GM12878 (cell line): ENCODE measurements at regions not wholly inside any gene's neighbourhood (a gene's known extent, or its start where the extent isn't known, plus 50 kb on each side); places are given as distances from the start of the nearest gene placed in this dataset.
"Not testable (repeated sequence)": the region's sequence is repeated elsewhere in the genome, so short reads cannot be mapped to it uniquely, and the experiment has no call there.

Source experiments
- ATAC-seq: fragments of 200-7000 bp; cut with Tn5 transposase; 3 replicates; pipeline ENCODE4 v1.9.1; 2020; ENCODE audit warnings: mild to moderate bottlenecking, moderate library complexity
- BruUV-seq: library from RNA; stranded (reverse); fragments of 400-500 nt; replicated peaks from 2 replicates; lab custom pipeline; 2021; lab: Mats Ljungman, UMichigan
- CTCF ChIA-PET: fragments of 300-600 bp; sonication (Branson Sonifier 250); formaldehyde crosslinking; extraction: SDS; loops from one replicate; lab custom pipeline; 2021; ENCODE audit warnings: inconsistent platforms; lab: Yijun Ruan, JAX
- POLR2A ChIA-PET: fragments of 350-600 bp; formaldehyde crosslinking; extraction: SDS; loops from one replicate; lab custom pipeline; 2021; ENCODE audit warnings: inconsistent platforms; lab: Charles Lee
- RAD21 ChIA-PET: fragments of 300-600 bp; sonication (Branson Sonifier 250); formaldehyde crosslinking; loops from one replicate; lab custom pipeline; 2023; ENCODE audit warnings: antibody characterized with exemption; ENCODE audit not compliant: unreplicated experiment; lab: Charles Lee
- SMC1A ChIA-PET: fragments of 300-600 bp; sonication (Branson Sonifier 250); formaldehyde crosslinking; loops from one replicate; lab custom pipeline; 2023; ENCODE audit not compliant: unreplicated experiment, uncharacterized antibody; lab: Charles Lee
- DNase-seq: peaks from one replicate; pipeline ENCODE4 v3.0.0-alpha.2; 2011; ENCODE audit warnings: low read depth, low spot score
- FAIRE-seq: peaks from 3 replicates; lab custom pipeline; 2011; peaks lifted over from hg19 to GRCh38; lab: Jason Lieb, UNC
- H2AFZ ChIP-seq: 2 replicates; pipeline ENCODE4 v1.6.0; 2011; ENCODE audit warnings: low read depth, low read length, control low read depth; ENCODE audit not compliant: control insufficient read depth
- H3K27ac ChIP-seq: 2 replicates; pipeline ENCODE4 v1.5.1; 2011; ENCODE audit warnings: control low read depth; ENCODE audit not compliant: control insufficient read depth, insufficient read depth
- H3K27me3 ChIP-seq, 2 experiments: replicated peaks in 1 of 2; 2 replicates each; pipeline versions ENCODE4 v1.6.0 to v1.6.1; 2011; ENCODE audit warnings: low read length in 1 of 2; ENCODE audit not compliant: control insufficient read depth in 2 of 2, insufficient read depth in 2 of 2
- H3K36me3 ChIP-seq, 2 experiments: 2 replicates each; pipeline ENCODE4 v1.5.1; 2011; ENCODE audit warnings: low read length in 1 of 2; ENCODE audit not compliant: control insufficient read depth in 2 of 2, insufficient read depth in 2 of 2
- H3K4me1 ChIP-seq: 2 replicates; pipeline ENCODE4 v1.6.1; 2011; ENCODE audit warnings: mild to moderate bottlenecking, low read length, moderate library complexity, mixed read lengths; ENCODE audit not compliant: control insufficient read depth, insufficient read depth
- H3K4me2 ChIP-seq: 2 replicates; pipeline ENCODE4 v1.6.0; 2011; ENCODE audit warnings: control low read depth; ENCODE audit not compliant: control insufficient read depth, insufficient read depth
- H3K4me3 ChIP-seq: fragments of 200-600 bp; sonication (generic); 2 replicates; pipeline ENCODE4 v1.5.1; 2016
- H3K79me2 ChIP-seq: 2 replicates; pipeline ENCODE4 v1.6.0; 2011; ENCODE audit warnings: low read length; ENCODE audit not compliant: control insufficient read depth, insufficient read depth
- H3K9ac ChIP-seq: 2 replicates; pipeline ENCODE4 v1.8.0; 2011; ENCODE audit warnings: low read length, control low read depth, mixed read lengths; ENCODE audit not compliant: control insufficient read depth, insufficient read depth
- H3K9me3 ChIP-seq: replicated peaks from 3 replicates; pipeline ENCODE4 v1.5.1; 2011; ENCODE audit warnings: mild to moderate bottlenecking, low read length; ENCODE audit not compliant: control insufficient read depth, insufficient read depth
- H4K20me1 ChIP-seq: 2 replicates; pipeline ENCODE4 v1.6.0; 2011; ENCODE audit not compliant: control insufficient read depth, insufficient read depth
- ASH2L ChIP-seq: fragments of 300-600, 200-600 bp; sonication (generic); IDR thresholded peaks from 2 replicates; pipeline ENCODE4 v1.6.1; 2017; ENCODE audit warnings: low read depth, mild to moderate bottlenecking, borderline replicate concordance
- IKZF2 ChIP-seq, 2 experiments: fragments of 450-650 bp; IDR thresholded peaks; 2 replicates each; pipeline ENCODE4 v1.6.1; 2017; ENCODE audit warnings: mild to moderate bottlenecking in 2 of 2, moderate library complexity in 2 of 2
- LARP7 ChIP-seq: fragments of 450-650 bp; IDR thresholded peaks from 2 replicates; pipeline ENCODE4 v1.6.1; 2017; ENCODE audit warnings: mild to moderate bottlenecking
- TCF7 ChIP-seq: IDR thresholded peaks from 2 replicates; pipeline ENCODE4 v1.6.1; 2014; ENCODE audit warnings: antibody characterized with exemption, borderline replicate concordance
- ZBTB33 ChIP-seq: fragments of 450-650 bp; IDR thresholded peaks from 2 replicates; pipeline ENCODE4 v1.6.1; 2017; ENCODE audit warnings: mild to moderate bottlenecking
- WGBS: methylation state at CpG from one replicate; pipeline ENCODE4 v1.1.6; 2016; ENCODE audit warnings: low lambda C conversion rate; ENCODE audit not compliant: insufficient replicate concordance, insufficient coverage; ENCODE audit errors: missing lambda C conversion rate; 5-methylcytosine and 5-hydroxymethylcytosine counted together
- in situ Hi-C: fragments of 300-500 bp; cut with MboI; formaldehyde crosslinking; loops from 9 replicates; pipeline ENCODE4 v1.14.3; 2018; ENCODE audit warnings: mixed read lengths
- intact Hi-C: fragments of 100-400 bp; cut with micrococcal nuclease; formaldehyde crosslinking; loops from one replicate; pipeline ENCODE4 v1.14.2; 2022; ENCODE audit not compliant: unreplicated experiment

GRCh38 chr10:28177944-28178637 lies 124.8 kb downstream of the MPP7 start:
- Histone ChIP-seq H3K4me1 (no peaks in the 10 kb centered on the region), H3K36me3 (no peaks in the 10 kb centered on the region), H3K27ac (no peak overlapping the region), H3K9ac (no peak overlapping the region), H3K27me3 (no peaks in the 10 kb centered on the region), H3K79me2 (no peaks in the 10 kb centered on the region), H3K4me3 (no peak overlapping the region), H4K20me1 (no peaks in the 10 kb centered on the region), H2AFZ (peak overlapping the region; percentile 19; the same call in 1 of the 2 replicates), H3K4me2 (0 out of 2 replicates have a peak overlapping the region, but pooled peaks have one; percentile 3), H3K9me3 (no peaks in the 10 kb centered on the region)
- RAD21 ChIA-PET, result interaction anchor here (0.9 kb wide), 1 partner anchor 203 kb away, joined by 3 read pairs; no protein-coding TSS in a partner anchor
- ATAC-seq (peak; percentile 76), DNase-seq (no peak), FAIRE-seq (peak; percentile 49)
- intact Hi-C loops, result loop anchor here (2.0 to 5.0 kb wide), 5 partner anchors 205 to 806 kb away; no protein-coding TSS in a partner anchor
- WGBS, result 27% methylated on average over 4 of the region's 4 CpGs
- BruUV-seq, result no TSS peak
- CTCF ChIA-PET, result interaction anchor here (0.6 to 1.7 kb wide), 7 partner anchors 9 to 809 kb away, joined by 3 to 5 read pairs (median 4); no protein-coding TSS in a partner anchor
- POLR2A ChIA-PET, result no interaction called here
- SMC1A ChIA-PET, result interaction anchor here (0.7 to 3.4 kb wide), 3 partner anchors 16 to 203 kb away, joined by 3 to 11 read pairs (median 3); no protein-coding TSS in a partner anchor
- no peak for TF ChIP-seq TCF7
- TF ChIP-seq IKZF2 (IDR thresholded peaks at IDR 0.05), result peak in 1 of 2 experiments; percentile 36; a peak in 1 of 4 replicates
- TF ChIP-seq ASH2L, result no peak
- TF ChIP-seq ZBTB33, result no peak
- no peak for TF ChIP-seq LARP7
- TF ChIP-seq, all 136 proteins: peak for 1
- in situ Hi-C loops, result loop anchor here (25.0 kb wide), 1 partner anchor 741 kb away; no protein-coding TSS in a partner anchor

- POLR2A ChIA-PET, H3K4me1 ChIP-seq, BruUV-seq, H3K27me3 ChIP-seq, H4K20me1 ChIP-seq, ATAC-seq, SMC1A ChIA-PET, DNase-seq, H3K4me2 ChIP-seq, FAIRE-seq, H3K4me3 ChIP-seq, H3K9ac ChIP-seq, H3K9me3 ChIP-seq, H2AFZ ChIP-seq, H3K79me2 ChIP-seq, H3K36me3 ChIP-seq, H3K27ac ChIP-seq, RAD21 ChIA-PET: not testable (repeated sequence)
- CTCF ChIA-PET, result interaction anchor here (0.6 kb wide), 1 partner anchor 1295 kb away, joined by 3 read pairs; no protein-coding TSS in a partner anchor
- intact Hi-C loops (loop anchor here (5.0 kb wide), 2 partner anchors 619 to 804 kb away; no protein-coding TSS in a partner anchor), in situ Hi-C loops (loop anchor here (25.0 kb wide), 1 partner anchor 739 kb away; no protein-coding TSS in a partner anchor)
- 100% methylated on average over 2 of the region's 4 CpGs for WGBS
These were observed 126.4 kb downstream of the MPP7 start for GRCh38 chr10:28176498-28176897.
